GM12878 (cell line): ENCODE measurements at regions not wholly inside any gene's neighbourhood (a gene's known extent, or its start where the extent isn't known, plus 50 kb on each side); places are given as distances from the start of the nearest gene placed in this dataset.

Experiments
- BMI1 ChIP-seq: fragments of 450-650 bp; IDR thresholded peaks from 2 replicates; pipeline ENCODE4 v1.6.1; 2016; ENCODE audit warnings: mild to moderate bottlenecking, moderate library complexity, borderline replicate concordance
- EZH2 ChIP-seq: IDR thresholded peaks from 2 replicates; pipeline ENCODE4 v1.6.1; 2012; ENCODE audit warnings: low read depth, mild to moderate bottlenecking, control low read depth, inconsistent platforms, low read length, borderline replicate concordance; ENCODE audit not compliant: control insufficient read depth
- IKZF2 ChIP-seq, 2 experiments: fragments of 450-650 bp; IDR thresholded peaks; 2 replicates each; pipeline ENCODE4 v1.6.1; 2017; ENCODE audit warnings: mild to moderate bottlenecking in 2 of 2, moderate library complexity in 2 of 2
- NR2C2 ChIP-seq: IDR thresholded peaks from 2 replicates; pipeline ENCODE4 v1.6.1; 2011; ENCODE audit warnings: borderline replicate concordance, low read depth; ENCODE audit not compliant: control insufficient read depth, insufficient read length
- PML ChIP-seq: IDR thresholded peaks from 2 replicates; pipeline ENCODE4 v1.6.1; 2012; ENCODE audit warnings: low read length, inconsistent platforms
- POLR2A ChIP-seq: IDR thresholded peaks from 2 replicates; pipeline ENCODE4 v1.6.1; 2011; ENCODE audit warnings: low read depth, mild to moderate bottlenecking, low read length
- RAD21 ChIP-seq: IDR thresholded peaks from 2 replicates; pipeline ENCODE4 v1.6.1; 2011; ENCODE audit warnings: mild to moderate bottlenecking, low read depth, low read length, moderate library complexity; ENCODE audit not compliant: insufficient read depth
- RFX5 ChIP-seq: IDR thresholded peaks from 2 replicates; pipeline ENCODE4 v1.6.1; 2011; ENCODE audit warnings: low read depth, low read length, improper control_type of control experiment
- SUZ12 ChIP-seq: fragments of 200-600 bp; sonication (generic); IDR thresholded peaks from one replicate; pipeline ENCODE4 v1.6.1; 2018; ENCODE audit warnings: antibody characterized with exemption, mild to moderate bottlenecking; ENCODE audit not compliant: unreplicated experiment
- YY1 ChIP-seq: IDR thresholded peaks from 2 replicates; pipeline ENCODE4 v1.6.1; 2011; ENCODE audit warnings: low read depth, mild to moderate bottlenecking, low read length
- ZNF274 ChIP-seq: IDR thresholded peaks from one replicate; pipeline ENCODE4 v1.8.0; 2011; ENCODE audit not compliant: insufficient read length, insufficient read depth
- TF ChIP-seq, protein P1 (sequence below), 3 experiments: IDR thresholded peaks in 2 of 3; conservative IDR thresholded peaks in 1 of 3; 2 replicates each; pipeline ENCODE4 v1.5.1; 2011; ENCODE audit warnings: low read depth in 3 of 3, low read length in 3 of 3, mild to moderate bottlenecking in 3 of 3, control low read depth in 2 of 3, moderate library complexity in 2 of 3, inconsistent platforms in 1 of 3, mixed read lengths in 1 of 3; ENCODE audit not compliant: control insufficient read depth in 2 of 3, insufficient read depth in 1 of 3; ENCODE audit errors: extremely low read depth in 1 of 3
- TF ChIP-seq, protein P2 (sequence below): fragments of 450-650 bp; IDR thresholded peaks from 2 replicates; pipeline ENCODE4 v1.6.1; 2017; ENCODE audit warnings: mild to moderate bottlenecking

DNA sequence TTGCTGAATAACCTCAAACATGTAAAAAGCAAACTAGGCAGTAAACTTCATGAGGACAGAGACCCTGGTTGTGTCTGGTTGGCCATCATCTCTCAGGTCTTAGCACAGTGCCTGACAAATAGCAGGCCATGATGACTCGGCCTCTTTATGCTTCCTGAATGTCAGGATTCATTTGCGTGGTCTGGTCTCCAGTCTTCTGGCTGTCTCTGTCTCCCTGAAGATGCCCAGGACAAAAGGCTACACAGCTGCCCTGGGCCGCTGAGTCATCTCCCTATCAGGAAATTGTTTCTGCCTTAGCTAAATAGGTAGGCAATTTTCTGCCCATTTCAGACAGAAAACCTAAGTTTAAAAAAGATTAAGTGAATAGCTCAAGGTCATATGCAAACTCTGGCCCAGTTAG lies 84.1 kb upstream of the FNDC3A start:
- TF ChIP-seq RAD21 (no peak), EZH2 (no peak), SUZ12 (no peak), PML (no peak), POLR2A (no peak), ZNF274 (no peak), BMI1 (no peak), YY1 (no peak), RFX5 (no peak), NR2C2 (no peak), IKZF2 (IDR thresholded peaks at IDR 0.05) (no peak)
- TF ChIP-seq, protein P1, sequence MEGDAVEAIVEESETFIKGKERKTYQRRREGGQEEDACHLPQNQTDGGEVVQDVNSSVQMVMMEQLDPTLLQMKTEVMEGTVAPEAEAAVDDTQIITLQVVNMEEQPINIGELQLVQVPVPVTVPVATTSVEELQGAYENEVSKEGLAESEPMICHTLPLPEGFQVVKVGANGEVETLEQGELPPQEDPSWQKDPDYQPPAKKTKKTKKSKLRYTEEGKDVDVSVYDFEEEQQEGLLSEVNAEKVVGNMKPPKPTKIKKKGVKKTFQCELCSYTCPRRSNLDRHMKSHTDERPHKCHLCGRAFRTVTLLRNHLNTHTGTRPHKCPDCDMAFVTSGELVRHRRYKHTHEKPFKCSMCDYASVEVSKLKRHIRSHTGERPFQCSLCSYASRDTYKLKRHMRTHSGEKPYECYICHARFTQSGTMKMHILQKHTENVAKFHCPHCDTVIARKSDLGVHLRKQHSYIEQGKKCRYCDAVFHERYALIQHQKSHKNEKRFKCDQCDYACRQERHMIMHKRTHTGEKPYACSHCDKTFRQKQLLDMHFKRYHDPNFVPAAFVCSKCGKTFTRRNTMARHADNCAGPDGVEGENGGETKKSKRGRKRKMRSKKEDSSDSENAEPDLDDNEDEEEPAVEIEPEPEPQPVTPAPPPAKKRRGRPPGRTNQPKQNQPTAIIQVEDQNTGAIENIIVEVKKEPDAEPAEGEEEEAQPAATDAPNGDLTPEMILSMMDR (IDR thresholded peaks at IDR 0.05 in 2 of 3, conservative IDR thresholded peaks at IDR 0.05 in 1 of 3; ENCODE audit: control insufficient read depth in 2 of 3, extremely low read depth in 1 of 3, insufficient read depth in 1 of 3, low read depth in 3 of 3, low read length in 3 of 3) = no peak
- TF ChIP-seq, protein P2, sequence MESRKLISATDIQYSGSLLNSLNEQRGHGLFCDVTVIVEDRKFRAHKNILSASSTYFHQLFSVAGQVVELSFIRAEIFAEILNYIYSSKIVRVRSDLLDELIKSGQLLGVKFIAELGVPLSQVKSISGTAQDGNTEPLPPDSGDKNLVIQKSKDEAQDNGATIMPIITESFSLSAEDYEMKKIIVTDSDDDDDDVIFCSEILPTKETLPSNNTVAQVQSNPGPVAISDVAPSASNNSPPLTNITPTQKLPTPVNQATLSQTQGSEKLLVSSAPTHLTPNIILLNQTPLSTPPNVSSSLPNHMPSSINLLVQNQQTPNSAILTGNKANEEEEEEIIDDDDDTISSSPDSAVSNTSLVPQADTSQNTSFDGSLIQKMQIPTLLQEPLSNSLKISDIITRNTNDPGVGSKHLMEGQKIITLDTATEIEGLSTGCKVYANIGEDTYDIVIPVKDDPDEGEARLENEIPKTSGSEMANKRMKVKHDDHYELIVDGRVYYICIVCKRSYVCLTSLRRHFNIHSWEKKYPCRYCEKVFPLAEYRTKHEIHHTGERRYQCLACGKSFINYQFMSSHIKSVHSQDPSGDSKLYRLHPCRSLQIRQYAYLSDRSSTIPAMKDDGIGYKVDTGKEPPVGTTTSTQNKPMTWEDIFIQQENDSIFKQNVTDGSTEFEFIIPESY = no peak
